HepG2 (cell line): ENCODE measurements at regions not wholly inside any gene's neighbourhood (a gene's known extent, or its start where the extent isn't known, plus 50 kb on each side); places are given as distances from the start of the nearest gene placed in this dataset.

Source experiments
- ATAC-seq: fragments of 200-7000 bp; cut with Tn5 transposase; 3 replicates; pipeline ENCODE4 v1.9.1; 2020; ENCODE audit warnings: mild to moderate bottlenecking, moderate library complexity
- BruUV-seq: library from RNA; stranded (reverse); fragments of 400-500 nt; replicated peaks from 2 replicates; lab custom pipeline; 2021; lab: Mats Ljungman, UMichigan
- CTCF ChIA-PET: fragments of 300-600 bp; formaldehyde crosslinking; extraction: SDS; loops from one replicate; lab custom pipeline; 2021; ENCODE audit warnings: low total read pairs, inconsistent platforms, low intra/inter-chr PET ratio; lab: Yijun Ruan, JAX
- POLR2A ChIA-PET: fragments of 350-600 bp; sonication (Branson Sonifier 250); formaldehyde crosslinking; loops from one replicate; lab custom pipeline; 2020; ENCODE audit warnings: antibody characterized with exemption, inconsistent platforms; lab: Yijun Ruan, JAX
- DNase-seq: peaks from one replicate; pipeline ENCODE4 v3.0.0-alpha.2; 2015; ENCODE audit warnings: low spot score
- FAIRE-seq: peaks from 3 replicates; lab custom pipeline; 2011; peaks lifted over from hg19 to GRCh38; lab: Jason Lieb, UNC
- H2AFZ ChIP-seq: one replicate; pipeline ENCODE4 v1.6.1; 2011; ENCODE audit warnings: low read length, inconsistent platforms
- H3K27ac ChIP-seq: fragments of 300-600 bp; 3 replicates; pipeline ENCODE4 v1.8.0; 2011; ENCODE audit warnings: mixed run types, mild to moderate bottlenecking, mixed read lengths, low read length, inconsistent platforms; ENCODE audit not compliant: insufficient read depth; ENCODE audit errors: extremely low read length
- H3K27me3 ChIP-seq, 2 experiments: fragments of 200-600 bp in 1 of 2; 2 replicates in 1 of 2; 3 replicates in 1 of 2; pipeline versions ENCODE4 v1.6.0 to v1.8.0; 2011; ENCODE audit warnings: low read length in 2 of 2, mild to moderate bottlenecking in 2 of 2, moderate library complexity in 2 of 2, inconsistent platforms in 1 of 2; ENCODE audit not compliant: insufficient read depth in 2 of 2, control insufficient read depth in 1 of 2
- H3K36me3 ChIP-seq, 2 experiments: fragments of 200-600 bp in 1 of 2; replicated peaks in 1 of 2; 2 replicates in 1 of 2; 3 replicates in 1 of 2; pipeline versions ENCODE4 v1.5.1 to v1.8.0; 2011; ENCODE audit warnings: low read length in 2 of 2, inconsistent platforms in 1 of 2; ENCODE audit not compliant: insufficient read depth in 2 of 2, control insufficient read depth in 1 of 2
- H3K4me1 ChIP-seq: 2 replicates; pipeline ENCODE4 v1.5.1; 2012; ENCODE audit warnings: low read length, inconsistent platforms; ENCODE audit not compliant: insufficient read depth
- H3K4me2 ChIP-seq: 2 replicates; pipeline ENCODE4 v1.6.0; 2011; ENCODE audit warnings: low read depth, low read length, inconsistent platforms
- H3K4me3 ChIP-seq, 3 experiments: fragments of 200-600 bp in 1 of 3; sonication (generic), shearing (Covaris generic) in 1 of 3; replicated peaks in 1 of 3; 2 replicates each; pipeline ENCODE4 v1.5.1; 2011 to 2016; ENCODE audit warnings: low read length in 3 of 3, inconsistent platforms in 2 of 3, low read depth in 2 of 3, mild to moderate bottlenecking in 2 of 3, control low read depth in 1 of 3, mixed read lengths in 1 of 3; ENCODE audit not compliant: insufficient read depth in 1 of 3
- H3K79me2 ChIP-seq: one replicate; pipeline ENCODE4 v1.6.1; 2011; ENCODE audit warnings: low read length, inconsistent platforms; ENCODE audit not compliant: insufficient read depth
- H3K9ac ChIP-seq: 2 replicates; pipeline ENCODE4 v1.6.0; 2011; ENCODE audit warnings: mild to moderate bottlenecking, low read depth, low read length, inconsistent platforms; ENCODE audit not compliant: insufficient read depth
- H3K9me3 ChIP-seq: 2 replicates; pipeline ENCODE4 v1.5.1; 2012; ENCODE audit warnings: mild to moderate bottlenecking, low read length
- H4K20me1 ChIP-seq: 2 replicates; pipeline ENCODE4 v1.6.0; 2011; ENCODE audit warnings: inconsistent platforms, mild to moderate bottlenecking, low read length, moderate library complexity; ENCODE audit not compliant: insufficient read depth
- AGO1 ChIP-seq: fragments of 200-400 bp; formaldehyde crosslinking; IDR thresholded peaks from 2 replicates; pipeline ENCODE4 v1.6.1; 2017; ENCODE audit warnings: mild to moderate bottlenecking, low read depth, low read length, moderate library complexity; ENCODE audit not compliant: poor library complexity, severe bottlenecking
- NR2F6 ChIP-seq, 2 experiments: IDR thresholded peaks; 2 replicates each; pipeline ENCODE4 v1.6.1; 2016; ENCODE audit warnings: antibody characterized with exemption in 1 of 2, mild to moderate bottlenecking in 1 of 2
- ZBTB10 ChIP-seq: sonication (generic); formaldehyde crosslinking; IDR thresholded peaks from 2 replicates; pipeline ENCODE4 v1.4.0; 2020; ENCODE audit warnings: missing genetic modification reagents, borderline replicate concordance
- ZHX2 ChIP-seq, 2 experiments: sonication (generic) in 1 of 2; formaldehyde crosslinking in 1 of 2; IDR thresholded peaks; 2 replicates each; pipeline versions ENCODE4 v1.6.1 to v1.9.0; 2014 to 2022; ENCODE audit warnings: antibody characterized with exemption in 1 of 2, borderline replicate concordance in 1 of 2, inconsistent platforms in 1 of 2, low read depth in 1 of 2, missing genetic modification reagents in 1 of 2
- ZNF17 ChIP-seq: sonication (generic); formaldehyde crosslinking; IDR thresholded peaks from 2 replicates; pipeline ENCODE4 v1.5.0; 2020; ENCODE audit warnings: mild to moderate bottlenecking, missing genetic modification reagents
- ZNF607 ChIP-seq: sonication (generic); formaldehyde crosslinking; IDR thresholded peaks from 2 replicates; pipeline ENCODE4 v1.5.1; 2020; ENCODE audit warnings: missing genetic modification reagents, mild to moderate bottlenecking, borderline replicate concordance
- ZNF883 ChIP-seq: sonication (generic); formaldehyde crosslinking; IDR thresholded peaks from 2 replicates; pipeline ENCODE4 v1.5.1; 2020; ENCODE audit warnings: mild to moderate bottlenecking, missing genetic modification reagents; ENCODE audit errors: not compliant biosample characterization
- ZZZ3 ChIP-seq: sonication (generic); formaldehyde crosslinking; IDR thresholded peaks from 2 replicates; pipeline ENCODE4 v1.4.0; 2020; ENCODE audit warnings: missing genetic modification reagents, mild to moderate bottlenecking, borderline replicate concordance
- WGBS: methylation state at CpG from one replicate; pipeline ENCODE4 v1.1.6; 2017; ENCODE audit warnings: low lambda C conversion rate; 5-methylcytosine and 5-hydroxymethylcytosine counted together
- in situ Hi-C: cut with HindIII; loops from 2 replicates; pipeline ENCODE4 v1.10.0; 2017; ENCODE audit warnings: low pct_unique_long_range_greater_than_20kb; ENCODE audit not compliant: extremely low pct_ligation_motif_present
- intact Hi-C: fragments of 100-400 bp; cut with micrococcal nuclease; formaldehyde crosslinking; loops from one replicate; pipeline ENCODE4 v1.10.0; 2022; ENCODE audit not compliant: unreplicated experiment

GRCh38 chr9:71191708-71192107 lies 70.3 kb upstream of the TRPM3 start:
- no peaks in the 10 kb centered on the region for H3K9me3 ChIP-seq
- no peaks in the 10 kb centered on the region for H3K27me3 ChIP-seq
- WGBS = 53% methylated on average over 3 of the region's 3 CpGs
- no peak overlapping the region for H3K4me2 ChIP-seq
- intact Hi-C loops = no loop called here
- ATAC-seq = no peak
- H3K27ac ChIP-seq = no peak overlapping the region
- no peak overlapping the region for H3K4me3 ChIP-seq
- ChIA-PET POLR2A (no interaction called here), CTCF (no interaction called here)
- no peaks in the 10 kb centered on the region for H3K4me1 ChIP-seq
- no peak for DNase-seq
- H3K79me2 ChIP-seq = no peaks in the 10 kb centered on the region
- no peak overlapping the region for H2AFZ ChIP-seq
- no peaks in the 10 kb centered on the region for H3K36me3 ChIP-seq
- no TSS peak for BruUV-seq
- in situ Hi-C loops = no loop called here
- TF ChIP-seq ZNF17 (CRISPR knock-in tag) = no peak
- no peak for TF ChIP-seq NR2F6 (IDR thresholded peaks at IDR 0.05)
- TF ChIP-seq NR2F6 (CRISPR knock-in tag; IDR thresholded peaks at IDR 0.05) = no peak
- H3K9ac ChIP-seq = no peak overlapping the region
- FAIRE-seq = no peak
- no peaks in the 10 kb centered on the region for H4K20me1 ChIP-seq

GRCh38 chr9:71183251-71183650 lies 61.8 kb upstream of the TRPM3 start:
- ChIA-PET CTCF (no interaction called here), POLR2A (no interaction called here)
- H3K27me3 ChIP-seq = no peaks in the 10 kb centered on the region
- H3K4me2 ChIP-seq = no peak overlapping the region
- H3K9me3 ChIP-seq = no peaks in the 10 kb centered on the region
- DNase-seq (no peak), ATAC-seq (no peak), FAIRE-seq (no peak)
- intact Hi-C loops = no loop called here
- in situ Hi-C loops = no loop called here
- TF ChIP-seq ZZZ3 (CRISPR knock-in tag) = no peak
- no peak for TF ChIP-seq ZBTB10 (CRISPR knock-in tag)
- no peak for TF ChIP-seq ZNF883 (CRISPR knock-in tag)
- TF ChIP-seq ZNF607 = no peak
- no peak for TF ChIP-seq AGO1
- TF ChIP-seq ZHX2 (IDR thresholded peaks at IDR 0.05; ENCODE audit: low read depth) = no peak
- no peak for TF ChIP-seq ZHX2 (CRISPR knock-in tag; IDR thresholded peaks at IDR 0.05; ENCODE audit: borderline replicate concordance)
- H3K9ac ChIP-seq = no peak overlapping the region
- no peak overlapping the region for H3K27ac ChIP-seq
- no peaks in the 10 kb centered on the region for H3K4me1 ChIP-seq
- no peak overlapping the region for H3K4me3 ChIP-seq
- H3K36me3 ChIP-seq = no peaks in the 10 kb centered on the region
- no peak overlapping the region for H2AFZ ChIP-seq
- WGBS = 18% methylated on average over 3 of the region's 3 CpGs
- no peaks in the 10 kb centered on the region for H4K20me1 ChIP-seq
- no TSS peak for BruUV-seq
- no peaks in the 10 kb centered on the region for H3K79me2 ChIP-seq
